GM12878 (cell line): ENCODE measurements at regions not wholly inside any gene's neighbourhood (a gene's known extent, or its start where the extent isn't known, plus 50 kb on each side); places are given as distances from the start of the nearest gene placed in this dataset.

ENCODE experiments used
- ATAC-seq: fragments of 200-7000 bp; cut with Tn5 transposase; 3 replicates; pipeline ENCODE4 v1.9.1; 2020; ENCODE audit warnings: mild to moderate bottlenecking, moderate library complexity
- BruUV-seq: library from RNA; stranded (reverse); fragments of 400-500 nt; replicated peaks from 2 replicates; lab custom pipeline; 2021; lab: Mats Ljungman, UMichigan
- CTCF ChIA-PET: fragments of 300-600 bp; sonication (Branson Sonifier 250); formaldehyde crosslinking; extraction: SDS; loops from one replicate; lab custom pipeline; 2021; ENCODE audit warnings: inconsistent platforms; lab: Yijun Ruan, JAX
- POLR2A ChIA-PET: fragments of 350-600 bp; formaldehyde crosslinking; extraction: SDS; loops from one replicate; lab custom pipeline; 2021; ENCODE audit warnings: inconsistent platforms; lab: Charles Lee
- RAD21 ChIA-PET: fragments of 300-600 bp; sonication (Branson Sonifier 250); formaldehyde crosslinking; loops from one replicate; lab custom pipeline; 2023; ENCODE audit warnings: antibody characterized with exemption; ENCODE audit not compliant: unreplicated experiment; lab: Charles Lee
- SMC1A ChIA-PET: fragments of 300-600 bp; sonication (Branson Sonifier 250); formaldehyde crosslinking; loops from one replicate; lab custom pipeline; 2023; ENCODE audit not compliant: unreplicated experiment, uncharacterized antibody; lab: Charles Lee
- DNase-seq: peaks from one replicate; pipeline ENCODE4 v3.0.0-alpha.2; 2011; ENCODE audit warnings: low read depth, low spot score
- FAIRE-seq: peaks from 3 replicates; lab custom pipeline; 2011; peaks lifted over from hg19 to GRCh38; lab: Jason Lieb, UNC
- H2AFZ ChIP-seq: 2 replicates; pipeline ENCODE4 v1.6.0; 2011; ENCODE audit warnings: low read depth, low read length, control low read depth; ENCODE audit not compliant: control insufficient read depth
- H3K27ac ChIP-seq: 2 replicates; pipeline ENCODE4 v1.5.1; 2011; ENCODE audit warnings: control low read depth; ENCODE audit not compliant: control insufficient read depth, insufficient read depth
- H3K27me3 ChIP-seq, 2 experiments: replicated peaks in 1 of 2; 2 replicates each; pipeline versions ENCODE4 v1.6.0 to v1.6.1; 2011; ENCODE audit warnings: low read length in 1 of 2; ENCODE audit not compliant: control insufficient read depth in 2 of 2, insufficient read depth in 2 of 2
- H3K36me3 ChIP-seq, 2 experiments: 2 replicates each; pipeline ENCODE4 v1.5.1; 2011; ENCODE audit warnings: low read length in 1 of 2; ENCODE audit not compliant: control insufficient read depth in 2 of 2, insufficient read depth in 2 of 2
- H3K4me1 ChIP-seq: 2 replicates; pipeline ENCODE4 v1.6.1; 2011; ENCODE audit warnings: mild to moderate bottlenecking, low read length, moderate library complexity, mixed read lengths; ENCODE audit not compliant: control insufficient read depth, insufficient read depth
- H3K4me2 ChIP-seq: 2 replicates; pipeline ENCODE4 v1.6.0; 2011; ENCODE audit warnings: control low read depth; ENCODE audit not compliant: control insufficient read depth, insufficient read depth
- H3K4me3 ChIP-seq: fragments of 200-600 bp; sonication (generic); 2 replicates; pipeline ENCODE4 v1.5.1; 2016
- H3K79me2 ChIP-seq: 2 replicates; pipeline ENCODE4 v1.6.0; 2011; ENCODE audit warnings: low read length; ENCODE audit not compliant: control insufficient read depth, insufficient read depth
- H3K9ac ChIP-seq: 2 replicates; pipeline ENCODE4 v1.8.0; 2011; ENCODE audit warnings: low read length, control low read depth, mixed read lengths; ENCODE audit not compliant: control insufficient read depth, insufficient read depth
- H3K9me3 ChIP-seq: replicated peaks from 3 replicates; pipeline ENCODE4 v1.5.1; 2011; ENCODE audit warnings: mild to moderate bottlenecking, low read length; ENCODE audit not compliant: control insufficient read depth, insufficient read depth
- H4K20me1 ChIP-seq: 2 replicates; pipeline ENCODE4 v1.6.0; 2011; ENCODE audit not compliant: control insufficient read depth, insufficient read depth
- BCL11A ChIP-seq: IDR thresholded peaks from 2 replicates; pipeline ENCODE4 v1.6.1; 2011; ENCODE audit warnings: low read depth, low read length
- CHD2 ChIP-seq: IDR thresholded peaks from 2 replicates; pipeline ENCODE4 v1.6.1; 2011; ENCODE audit warnings: low read depth, low read length, improper control_type of control experiment, borderline replicate concordance
- CREB1 ChIP-seq: IDR thresholded peaks from 2 replicates; pipeline ENCODE4 v1.6.1; 2012; ENCODE audit warnings: low read depth, mild to moderate bottlenecking, inconsistent platforms
- CTCF ChIP-seq, 3 experiments: IDR thresholded peaks in 2 of 3; conservative IDR thresholded peaks in 1 of 3; 2 replicates each; pipeline ENCODE4 v1.5.1; 2011; ENCODE audit warnings: low read depth in 3 of 3, low read length in 3 of 3, mild to moderate bottlenecking in 3 of 3, control low read depth in 2 of 3, moderate library complexity in 2 of 3, inconsistent platforms in 1 of 3, mixed read lengths in 1 of 3; ENCODE audit not compliant: control insufficient read depth in 2 of 3, insufficient read depth in 1 of 3; ENCODE audit errors: extremely low read depth in 1 of 3
- HCFC1 ChIP-seq: fragments of 150-350 bp; IDR thresholded peaks from 2 replicates; pipeline ENCODE4 v1.6.1; 2014; ENCODE audit warnings: low read length
- PRDM15 ChIP-seq: fragments of 450-650 bp; formaldehyde crosslinking; IDR thresholded peaks from 2 replicates; pipeline ENCODE4 v1.4.0; 2020; ENCODE audit warnings: mild to moderate bottlenecking, moderate library complexity
- RAD51 ChIP-seq: fragments of 450-650 bp; IDR thresholded peaks from 2 replicates; pipeline ENCODE4 v1.6.1; 2016; ENCODE audit warnings: moderate library complexity, mild to moderate bottlenecking, inconsistent platforms
- RELA ChIP-seq: fragments of 450-650 bp; IDR thresholded peaks from 2 replicates; pipeline ENCODE4 v1.8.0; 2014; ENCODE audit warnings: borderline replicate concordance; ENCODE audit not compliant: partially characterized antibody
- TCF3 ChIP-seq: IDR thresholded peaks from 2 replicates; pipeline ENCODE4 v1.6.1; 2012; ENCODE audit warnings: low read depth, mild to moderate bottlenecking, low read length, borderline replicate concordance; ENCODE audit not compliant: insufficient read depth
- YBX1 ChIP-seq: fragments of 450-650 bp; IDR thresholded peaks from 2 replicates; pipeline ENCODE4 v1.6.1; 2016; ENCODE audit warnings: antibody characterized with exemption
- YY1 ChIP-seq: IDR thresholded peaks from 2 replicates; pipeline ENCODE4 v1.6.1; 2011; ENCODE audit warnings: low read depth, mild to moderate bottlenecking, low read length
- ZNF687 ChIP-seq: fragments of 450-650 bp; IDR thresholded peaks from 2 replicates; pipeline ENCODE4 v1.6.1; 2017; ENCODE audit warnings: mild to moderate bottlenecking, moderate library complexity
- WGBS: methylation state at CpG from one replicate; pipeline ENCODE4 v1.1.6; 2016; ENCODE audit warnings: low lambda C conversion rate; ENCODE audit not compliant: insufficient replicate concordance, insufficient coverage; ENCODE audit errors: missing lambda C conversion rate; 5-methylcytosine and 5-hydroxymethylcytosine counted together
- in situ Hi-C: fragments of 300-500 bp; cut with MboI; formaldehyde crosslinking; loops from 9 replicates; pipeline ENCODE4 v1.14.3; 2018; ENCODE audit warnings: mixed read lengths
- intact Hi-C: fragments of 100-400 bp; cut with micrococcal nuclease; formaldehyde crosslinking; loops from one replicate; pipeline ENCODE4 v1.14.2; 2022; ENCODE audit not compliant: unreplicated experiment

DNA sequence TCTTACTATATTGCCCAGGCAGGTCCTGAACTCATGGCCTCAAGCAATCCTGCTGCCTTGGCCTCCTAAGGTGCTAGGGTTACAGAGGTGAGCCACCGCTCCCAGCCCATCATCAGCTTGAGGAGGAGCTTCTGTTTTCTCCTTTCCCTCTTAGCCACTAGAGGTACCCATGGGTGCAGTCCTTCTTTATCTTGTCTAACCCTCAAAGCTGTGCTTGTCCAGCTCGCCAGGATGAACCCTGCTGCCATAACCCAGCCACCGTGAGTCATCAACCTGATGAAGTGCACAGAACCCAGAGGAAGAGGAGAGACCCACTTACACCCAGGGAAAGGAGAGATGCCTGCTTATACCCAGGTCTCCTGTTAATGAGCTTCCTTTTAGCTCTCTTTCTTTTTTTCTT lies 133.4 kb downstream of the CUL2 start (continued):
- TF ChIP-seq CTCF (IDR thresholded peaks at IDR 0.05 in 2 of 3, conservative IDR thresholded peaks at IDR 0.05 in 1 of 3; ENCODE audit: control insufficient read depth in 2 of 3, extremely low read depth in 1 of 3, insufficient read depth in 1 of 3, low read depth in 3 of 3, low read length in 3 of 3) = no peak

GRCh38 chr10:34955391-34955790 lies 134.8 kb downstream of the CUL2 start:
- Histone ChIP-seq H3K27ac (no peak overlapping the region), H3K9ac (no peak overlapping the region), H3K36me3 (no peaks in the 10 kb centered on the region), H2AFZ (no peak overlapping the region), H3K4me3 (no peak overlapping the region), H4K20me1 (no peaks in the 10 kb centered on the region), H3K4me1 (no peaks in the 10 kb centered on the region), H3K9me3 (no peaks in the 10 kb centered on the region), H3K27me3 (no peaks in the 10 kb centered on the region), H3K4me2 (no peak overlapping the region), H3K79me2 (no peaks in the 10 kb centered on the region)
- POLR2A ChIA-PET = interaction anchor here (0.5 kb wide), 1 partner anchor 63 kb away, joined by 5 read pairs; no protein-coding TSS in a partner anchor
- in situ Hi-C loops = no loop called here
- no TSS peak for BruUV-seq
- RAD21 ChIA-PET = interaction anchor here (0.6 kb wide), 1 partner anchor 23 kb away, joined by 3 read pairs; no protein-coding TSS in a partner anchor
- no peak for DNase-seq
- 15% methylated on average over 2 of the region's 2 CpGs for WGBS
- ATAC-seq = no peak
- SMC1A ChIA-PET = no interaction called here
- no peak for FAIRE-seq
- CTCF ChIA-PET = interaction anchor here (1.1 kb wide), 1 partner anchor 18 kb away, joined by 4 read pairs; no protein-coding TSS in a partner anchor
- intact Hi-C loops = no loop called here
- no peak for TF ChIP-seq RAD51
- no peak for TF ChIP-seq ZNF687
- no peak for TF ChIP-seq RELA
- TF ChIP-seq TCF3 = no peak
- TF ChIP-seq BCL11A = no peak
- no peak for TF ChIP-seq HCFC1
- no peak for TF ChIP-seq YY1
- no peak for TF ChIP-seq PRDM15 (CRISPR knock-in tag)
- TF ChIP-seq CHD2 = no peak
- TF ChIP-seq CREB1 = no peak
- no peak for TF ChIP-seq YBX1
